ENCODE measurements at regions not wholly inside any gene's neighbourhood (a gene's known extent, or its start where the extent isn't known, plus 50 kb on each side); places are given as distances from the start of the nearest gene placed in this dataset.

GRCh38 chr16:55046513-55046912 lies 115.8 kb downstream of the IRX5 start:
- H3K27ac ChIP-seq (ENCODE audit: low read depth, low read length), result no peak overlapping the region
- no peak overlapping the region for H3K9ac ChIP-seq (ENCODE audit: extremely low read depth, low read length, poor library complexity, severe bottlenecking)
- H3K4me1 Mint-ChIP-seq, result no peaks in the 10 kb centered on the region
- no peak overlapping the region for H3K27ac Mint-ChIP-seq
- H3K4me3 ChIP-seq (ENCODE audit: low read length), result no peak overlapping the region
- H3K36me3 ChIP-seq (ENCODE audit: control insufficient read depth, insufficient read depth, low read length), result no peaks in the 10 kb centered on the region
- no peak for DNase-seq
- no peak for TF ChIP-seq CTCF (conservative IDR thresholded peaks at IDR 0.05)
- H3K4me3 Mint-ChIP-seq, result no peak overlapping the region
- 93 to 100% methylated on average over 3 to 6 of the region's 6 CpGs for WGBS, 2 experiments (ENCODE audit: insufficient coverage in 1 of 2, insufficient read length in 1 of 2)
- H3K9me3 Mint-ChIP-seq, result no peaks in the 10 kb centered on the region
- no peaks in the 10 kb centered on the region for H3K4me1 ChIP-seq (ENCODE audit: control insufficient read depth, insufficient read depth, low read length)
- H3K36me3 Mint-ChIP-seq (ENCODE audit: low read depth), result no peaks in the 10 kb centered on the region
- H3K9me3 ChIP-seq (ENCODE audit: control insufficient read depth, low read length), result no peaks in the 10 kb centered on the region
- no peaks in the 10 kb centered on the region for H3K27me3 Mint-ChIP-seq (ENCODE audit: insufficient read depth)
- no peaks in the 10 kb centered on the region for H3K27me3 ChIP-seq (ENCODE audit: control insufficient read depth, insufficient read depth, low read length, poor library complexity, severe bottlenecking)

GRCh38 chr16:55046916-55047315 lies 116.3 kb downstream of the IRX5 start:
- Mint-ChIP-seq H3K36me3 (ENCODE audit: low read depth) (no peaks in the 10 kb centered on the region), H3K27me3 (ENCODE audit: insufficient read depth) (no peaks in the 10 kb centered on the region), H3K9me3 (no peaks in the 10 kb centered on the region), H3K27ac (no peak overlapping the region), H3K4me3 (no peak overlapping the region), H3K4me1 (no peaks in the 10 kb centered on the region)
- no peaks in the 10 kb centered on the region for H3K4me1 ChIP-seq (ENCODE audit: control insufficient read depth, insufficient read depth, low read length)
- no peaks in the 10 kb centered on the region for H3K27me3 ChIP-seq (ENCODE audit: control insufficient read depth, insufficient read depth, low read length, poor library complexity, severe bottlenecking)
- no peak for TF ChIP-seq CTCF (conservative IDR thresholded peaks at IDR 0.05)
- H3K27ac ChIP-seq (ENCODE audit: low read depth, low read length), result no peak overlapping the region
- H3K4me3 ChIP-seq (ENCODE audit: low read length), result no peak overlapping the region
- no peaks in the 10 kb centered on the region for H3K36me3 ChIP-seq (ENCODE audit: control insufficient read depth, insufficient read depth, low read length)
- H3K9ac ChIP-seq (ENCODE audit: extremely low read depth, low read length, poor library complexity, severe bottlenecking), result no peak overlapping the region
- no peaks in the 10 kb centered on the region for H3K9me3 ChIP-seq (ENCODE audit: control insufficient read depth, low read length)
- WGBS, 2 experiments (ENCODE audit: insufficient coverage in 1 of 2, insufficient read length in 1 of 2), result 81 to 93% methylated on average over 4 of the region's 4 CpGs
- DNase-seq, result no peak

GRCh38 chr16:55047331-55047730 lies 116.7 kb downstream of the IRX5 start:
- no peak for DNase-seq
- no peak overlapping the region for H3K27ac Mint-ChIP-seq
- H3K4me3 Mint-ChIP-seq, result no peak overlapping the region
- no peaks in the 10 kb centered on the region for H3K4me1 Mint-ChIP-seq
- Histone ChIP-seq H3K27ac (ENCODE audit: low read depth, low read length) (no peak overlapping the region), H3K9ac (ENCODE audit: extremely low read depth, low read length, poor library complexity, severe bottlenecking) (no peak overlapping the region), H3K4me3 (ENCODE audit: low read length) (no peak overlapping the region), H3K9me3 (ENCODE audit: control insufficient read depth, low read length) (no peaks in the 10 kb centered on the region), H3K36me3 (ENCODE audit: control insufficient read depth, insufficient read depth, low read length) (no peaks in the 10 kb centered on the region), H3K4me1 (ENCODE audit: control insufficient read depth, insufficient read depth, low read length) (no peaks in the 10 kb centered on the region), H3K27me3 (ENCODE audit: control insufficient read depth, insufficient read depth, low read length, poor library complexity, severe bottlenecking) (no peaks in the 10 kb centered on the region)
- H3K36me3 Mint-ChIP-seq (ENCODE audit: low read depth), result no peaks in the 10 kb centered on the region
- 83 to 90% methylated on average over 2 to 4 of the region's 4 CpGs for WGBS, 2 experiments (ENCODE audit: insufficient coverage in 1 of 2, insufficient read length in 1 of 2)
- H3K9me3 Mint-ChIP-seq, result no peaks in the 10 kb centered on the region
- TF ChIP-seq CTCF (conservative IDR thresholded peaks at IDR 0.05), result no peak
- H3K27me3 Mint-ChIP-seq (ENCODE audit: insufficient read depth), result no peaks in the 10 kb centered on the region
